HG03439 (cell line): ENCODE measurements at regions not wholly inside any gene's neighbourhood (a gene's known extent, or its start where the extent isn't known, plus 50 kb on each side); places are given as distances from the start of the nearest gene placed in this dataset.
"Not testable (repeated sequence)": the region's sequence is repeated elsewhere in the genome, so short reads cannot be mapped to it uniquely, and the experiment has no call there.

Experiments
- ATAC-seq: cut with Tn5 transposase; IDR thresholded peaks from one replicate; pipeline ENCODE4 v1.9.1; 2021; ENCODE audit warnings: mild to moderate bottlenecking, moderate library complexity; ENCODE audit not compliant: unreplicated experiment

GRCh38 chr6:80942911-80943310 lies 809.6 kb downstream of the TENT5A start:
- no peak for ATAC-seq

- ATAC-seq, result no peak
These were observed 811.5 kb downstream of the TENT5A start for GRCh38 chr6:80940976-80941375.

GRCh38 chr6:80940571-80940970 lies 811.9 kb downstream of the TENT5A start:
- ATAC-seq, result no peak

- ATAC-seq, result no peak
These were observed 812.6 kb downstream of the TENT5A start for GRCh38 chr6:80939898-80940297.

GRCh38 chr6:80939480-80939879 lies 813.0 kb downstream of the TENT5A start:
- no peak for ATAC-seq

GRCh38 chr6:80938131-80938530 lies 814.4 kb downstream of the TENT5A start:
- no peak for ATAC-seq

- no peak for ATAC-seq
These were observed 820.1 kb downstream of the TENT5A start for GRCh38 chr6:80932359-80932758.

- no peak for ATAC-seq
These were observed 822.1 kb downstream of the TENT5A start for GRCh38 chr6:80930376-80930775.

GRCh38 chr6:80923816-80924215 lies 817.3 kb downstream of the BCKDHB start:
- ATAC-seq, result no peak

- no peak for ATAC-seq
These were observed 816.5 kb downstream of the BCKDHB start for GRCh38 chr6:80922916-80923455.

- ATAC-seq, result no peak
These were observed 815.5 kb downstream of the BCKDHB start for GRCh38 chr6:80921861-80922460.

GRCh38 chr6:80907831-80908230 lies 801.4 kb downstream of the BCKDHB start:
- ATAC-seq, result no peak

- ATAC-seq, result no peak
These were observed 797.2 kb downstream of the BCKDHB start for GRCh38 chr6:80903711-80904110.

GRCh38 chr6:80886475-80886874 lies 780.0 kb downstream of the BCKDHB start:
- peak; percentile 88 for ATAC-seq

- ATAC-seq, result no peak
These were observed 766.5 kb downstream of the BCKDHB start for GRCh38 chr6:80872951-80873308.

GRCh38 chr6:80872199-80872950 lies 765.9 kb downstream of the BCKDHB start:
- no peak for ATAC-seq

- ATAC-seq, result no peak
These were observed 756.3 kb downstream of the BCKDHB start for GRCh38 chr6:80862756-80863155.

GRCh38 chr6:80860107-80860506 lies 753.6 kb downstream of the BCKDHB start:
- no peak for ATAC-seq

GRCh38 chr6:80847973-80848372 lies 741.5 kb downstream of the BCKDHB start:
- not testable (repeated sequence) for ATAC-seq

- no peak for ATAC-seq
These were observed 725.9 kb downstream of the BCKDHB start for GRCh38 chr6:80832337-80832736.

GRCh38 chr6:80793411-80793810 lies 686.9 kb downstream of the BCKDHB start:
- ATAC-seq, result no peak

GRCh38 chr6:80792151-80792550 lies 685.7 kb downstream of the BCKDHB start:
- ATAC-seq, result no peak
